A549 (cell line): ENCODE measurements at regions not wholly inside any gene's neighbourhood (a gene's known extent, or its start where the extent isn't known, plus 50 kb on each side); places are given as distances from the start of the nearest gene placed in this dataset.

Source experiments
- POLR2A ChIP-seq: IDR thresholded peaks from 2 replicates; pipeline ENCODE4 v1.6.1; 2012; ENCODE audit warnings: mild to moderate bottlenecking, low read length
- RNF2 ChIP-seq: fragments of 200-600 bp; sonication (generic); IDR thresholded peaks from 2 replicates; pipeline ENCODE4 v1.6.1; 2016; ENCODE audit warnings: low read depth, mild to moderate bottlenecking, antibody characterized with exemption, moderate library complexity, borderline replicate concordance

DNA sequence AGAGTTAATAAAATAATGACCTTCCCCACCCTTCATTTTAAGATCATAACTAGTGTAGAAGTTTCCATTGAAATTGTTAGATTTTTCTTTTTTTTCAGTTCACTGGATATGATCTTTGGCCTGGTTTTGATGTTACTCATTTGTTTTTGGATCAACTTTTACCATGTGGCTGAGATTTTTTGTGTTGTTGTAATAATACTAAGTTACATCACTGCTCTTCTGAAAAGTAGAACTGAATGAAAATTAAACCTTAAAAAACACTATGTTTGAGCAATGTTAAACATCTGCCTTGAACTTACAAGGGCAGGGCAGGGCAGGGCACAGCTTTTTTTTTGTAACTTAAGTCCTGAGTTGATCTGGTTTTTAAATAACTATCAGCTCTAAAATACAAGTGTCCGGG is 204.8 kb upstream of the ADAMTS5 start:
- no peak for TF ChIP-seq RNF2
- no peak for TF ChIP-seq POLR2A
